ENCODE measurements at regions not wholly inside any gene's neighbourhood (a gene's known extent, or its start where the extent isn't known, plus 50 kb on each side); places are given as distances from the start of the nearest gene placed in this dataset.
"Not testable (repeated sequence)": the region's sequence is repeated elsewhere in the genome, so short reads cannot be mapped to it uniquely, and the experiment has no call there.

DNA sequence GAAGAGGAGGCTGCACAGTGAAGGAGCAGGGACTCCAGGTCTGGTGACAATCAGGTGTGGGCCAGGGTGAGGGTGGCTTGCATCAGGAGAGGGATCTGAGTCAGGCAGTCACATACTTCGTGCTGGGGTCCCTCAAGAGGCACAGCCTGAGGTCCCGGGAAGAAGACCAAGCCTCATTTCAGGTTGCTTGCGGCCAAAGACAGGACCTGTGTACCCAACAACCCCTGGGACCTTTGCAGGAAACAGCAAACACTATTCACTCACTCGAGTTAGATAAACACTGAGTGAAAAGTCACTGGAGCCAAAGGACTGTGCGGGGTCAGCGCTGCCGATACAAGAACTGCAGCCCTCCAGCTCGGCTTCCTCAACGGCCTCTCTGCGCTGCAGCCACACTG is 104.4 kb downstream of the SINHCAF start:
- no peak overlapping the region for H3K4me3 ChIP-seq (ENCODE audit: low read depth, low read length)
- TF ChIP-seq, protein P1, sequence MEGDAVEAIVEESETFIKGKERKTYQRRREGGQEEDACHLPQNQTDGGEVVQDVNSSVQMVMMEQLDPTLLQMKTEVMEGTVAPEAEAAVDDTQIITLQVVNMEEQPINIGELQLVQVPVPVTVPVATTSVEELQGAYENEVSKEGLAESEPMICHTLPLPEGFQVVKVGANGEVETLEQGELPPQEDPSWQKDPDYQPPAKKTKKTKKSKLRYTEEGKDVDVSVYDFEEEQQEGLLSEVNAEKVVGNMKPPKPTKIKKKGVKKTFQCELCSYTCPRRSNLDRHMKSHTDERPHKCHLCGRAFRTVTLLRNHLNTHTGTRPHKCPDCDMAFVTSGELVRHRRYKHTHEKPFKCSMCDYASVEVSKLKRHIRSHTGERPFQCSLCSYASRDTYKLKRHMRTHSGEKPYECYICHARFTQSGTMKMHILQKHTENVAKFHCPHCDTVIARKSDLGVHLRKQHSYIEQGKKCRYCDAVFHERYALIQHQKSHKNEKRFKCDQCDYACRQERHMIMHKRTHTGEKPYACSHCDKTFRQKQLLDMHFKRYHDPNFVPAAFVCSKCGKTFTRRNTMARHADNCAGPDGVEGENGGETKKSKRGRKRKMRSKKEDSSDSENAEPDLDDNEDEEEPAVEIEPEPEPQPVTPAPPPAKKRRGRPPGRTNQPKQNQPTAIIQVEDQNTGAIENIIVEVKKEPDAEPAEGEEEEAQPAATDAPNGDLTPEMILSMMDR (IDR thresholded peaks at IDR 0.05; ENCODE audit: low read depth, low read length, missing control alignments), result no peak
- H3K36me3 ChIP-seq (replicated peaks), result no peaks in the 10 kb centered on the region
- in situ Hi-C loops (cut with HindIII; ENCODE audit: low pct_ligation_motif_present, low sequenced_read_pairs), result no loop called here
- peaks cover 3% of the 10 kb centered on the region for H3K27me3 ChIP-seq (replicated peaks)
- DNase-seq, result no peak
- no peak overlapping the region for H3K27ac ChIP-seq

DNA sequence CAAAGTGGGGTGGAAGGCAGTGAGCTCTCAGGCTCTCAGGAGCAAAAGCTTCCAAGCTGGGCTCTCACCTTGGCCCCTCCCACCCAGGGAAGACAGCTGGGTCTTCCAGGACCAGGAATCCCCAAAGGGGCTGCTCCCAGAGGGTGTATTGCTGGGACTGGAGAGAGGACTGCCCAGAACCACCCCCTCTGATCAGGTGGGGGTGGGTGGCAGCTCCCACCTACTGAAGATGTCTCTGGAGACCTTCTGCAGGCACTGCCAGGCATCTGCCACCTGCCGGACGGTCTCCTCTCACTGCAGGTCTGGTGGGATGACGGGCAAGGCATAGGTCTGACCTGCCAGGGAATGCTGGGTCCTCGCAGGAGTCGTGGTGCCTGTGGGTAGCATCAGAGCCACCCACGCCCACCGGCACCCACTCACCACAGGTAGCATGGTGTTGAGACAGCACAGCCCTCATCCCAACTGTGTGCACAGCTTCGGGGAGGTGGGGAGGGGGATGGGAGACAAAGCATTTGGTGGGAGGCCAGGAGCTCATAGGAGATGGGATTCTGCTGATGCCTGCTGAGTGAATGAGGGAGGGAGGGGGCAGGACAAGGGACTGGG is 103.2 kb downstream of the SINHCAF start:
- peaks cover 2% of the 10 kb centered on the region for H3K27me3 ChIP-seq (replicated peaks)
- in situ Hi-C loops (cut with HindIII; ENCODE audit: low pct_ligation_motif_present, low sequenced_read_pairs), result no loop called here
- H3K27ac ChIP-seq, result no peak overlapping the region
- H3K36me3 ChIP-seq (replicated peaks), result no peaks in the 10 kb centered on the region
- H3K4me3 ChIP-seq (ENCODE audit: low read depth, low read length), result no peak overlapping the region
- TF ChIP-seq, protein P1 (IDR thresholded peaks at IDR 0.05; ENCODE audit: low read depth, low read length, missing control alignments), result no peak
- no peak for DNase-seq

DNA sequence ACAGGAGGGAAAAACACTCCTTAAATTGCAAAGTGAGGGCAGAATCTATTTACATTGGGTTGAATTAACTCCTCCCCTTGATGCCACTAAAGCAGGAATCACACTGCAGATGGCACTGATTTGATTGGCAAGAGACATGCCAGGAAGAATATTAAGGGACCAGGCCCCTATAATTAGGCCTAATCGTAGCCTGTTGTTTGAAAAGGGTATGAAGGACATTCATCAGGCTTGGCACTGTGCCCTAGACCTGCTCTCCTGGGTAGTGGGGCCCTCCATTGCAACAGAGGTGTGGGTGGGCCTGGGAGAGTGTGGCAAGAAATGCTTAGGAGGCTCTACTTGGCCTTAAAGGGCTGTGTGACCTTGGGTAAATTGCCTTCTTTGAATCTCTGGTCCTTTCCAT is 102.3 kb downstream of the SINHCAF start:
- DNase-seq; H3K27ac ChIP-seq; H3K36me3 ChIP-seq (replicated peaks); H3K27me3 ChIP-seq (replicated peaks); H3K4me3 ChIP-seq (ENCODE audit: low read depth, low read length); in situ Hi-C loops (cut with HindIII; ENCODE audit: low pct_ligation_motif_present, low sequenced_read_pairs): not testable (repeated sequence)

DNA sequence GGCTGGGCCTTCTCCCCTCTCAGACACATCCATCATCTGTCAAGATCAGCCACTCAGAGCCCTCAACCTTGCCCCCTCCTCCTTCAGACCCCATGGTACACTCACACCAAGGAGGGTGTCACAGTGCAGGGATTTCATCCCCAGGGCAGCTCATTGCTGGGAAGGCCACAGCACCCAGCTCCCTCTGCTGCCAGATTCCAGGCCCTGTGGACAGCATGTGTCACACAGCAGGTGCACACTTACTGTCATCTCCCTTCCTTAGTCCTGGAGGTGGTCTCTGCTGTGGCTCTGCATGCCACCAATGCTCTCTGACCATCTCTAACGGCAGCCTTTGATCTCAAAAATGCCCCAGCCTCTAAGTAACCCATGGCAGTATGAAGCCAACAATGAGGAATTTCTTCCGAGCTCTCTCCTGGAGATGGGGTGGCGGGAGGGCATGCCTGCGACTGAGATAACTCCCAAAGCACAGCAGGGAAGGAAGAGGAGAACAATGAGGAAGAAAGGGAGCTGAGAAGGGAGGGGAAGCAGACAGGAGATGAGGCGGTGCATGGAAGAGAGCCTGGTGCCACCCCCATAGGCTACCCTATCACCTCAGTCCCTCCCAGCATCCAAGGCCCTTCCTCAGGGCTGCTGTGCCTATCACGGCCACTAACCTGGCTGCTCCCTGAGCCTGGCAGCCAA is 101.0 kb downstream of the SINHCAF start:
- Histone ChIP-seq H3K36me3 (replicated peaks) (no peaks in the 10 kb centered on the region), H3K27ac (no peak overlapping the region), H3K4me3 (ENCODE audit: low read depth, low read length) (no peak overlapping the region), H3K27me3 (replicated peaks) (no peaks in the 10 kb centered on the region)
- in situ Hi-C loops (cut with HindIII; ENCODE audit: low pct_ligation_motif_present, low sequenced_read_pairs), result no loop called here
- no peak for DNase-seq
- TF ChIP-seq, protein P1 (IDR thresholded peaks at IDR 0.05; ENCODE audit: low read depth, low read length, missing control alignments), result no peak

DNA sequence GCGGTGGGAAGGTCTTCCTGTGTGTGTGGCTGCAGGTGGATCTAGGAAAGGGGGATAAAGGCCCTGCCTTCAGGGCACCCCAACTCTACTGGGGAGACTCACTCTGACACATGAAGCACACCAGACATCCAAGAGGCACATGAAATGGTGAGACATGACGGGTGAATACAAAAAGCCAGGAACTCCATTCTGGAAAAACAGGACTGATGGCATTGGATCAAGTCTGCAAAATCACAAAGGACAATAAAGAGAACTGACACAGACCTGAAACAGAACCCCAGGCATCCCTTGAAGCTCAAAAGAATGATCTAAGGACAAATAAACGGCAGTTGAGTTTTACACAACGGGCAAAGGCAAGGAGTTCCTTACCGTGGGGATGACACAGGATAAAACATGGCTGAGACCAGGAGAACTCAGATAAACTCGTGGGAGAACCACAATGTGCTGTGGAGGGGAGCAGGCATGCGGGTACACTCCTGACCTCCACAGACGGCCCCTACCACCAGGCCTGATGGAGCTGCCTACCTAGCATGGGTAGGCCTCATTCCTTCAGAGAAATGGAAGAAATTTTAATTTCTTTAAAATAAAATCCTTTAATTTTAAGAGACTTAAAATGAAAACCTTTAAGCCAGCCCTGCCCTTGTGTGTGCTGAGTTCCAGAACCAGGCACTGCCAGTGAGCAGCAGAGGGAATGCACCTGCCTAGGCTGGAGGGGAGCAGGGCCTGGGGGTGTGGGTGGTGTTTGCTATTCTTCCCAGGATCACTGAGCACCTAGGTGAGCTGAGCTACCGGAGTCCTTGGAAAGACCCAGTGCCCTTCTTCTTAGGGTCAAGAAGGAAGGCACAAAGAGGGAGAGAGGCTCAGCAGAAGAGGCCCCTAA is 100.1 kb downstream of the SINHCAF start:
- in situ Hi-C loops (cut with HindIII; ENCODE audit: low pct_ligation_motif_present, low sequenced_read_pairs), result no loop called here
- no peaks in the 10 kb centered on the region for H3K27me3 ChIP-seq (replicated peaks)
- DNase-seq, result no peak

More for the DNA sequence above, 100.1 kb downstream of the SINHCAF start:
- Histone ChIP-seq H3K27ac (no peak overlapping the region), H3K4me3 (ENCODE audit: low read depth, low read length) (no peak overlapping the region), H3K36me3 (replicated peaks) (no peaks in the 10 kb centered on the region)
- TF ChIP-seq, protein P1 (IDR thresholded peaks at IDR 0.05; ENCODE audit: low read depth, low read length, missing control alignments), result no peak

Data from brain microvascular endothelial cell (primary cell).